ENCODE measurements at regions not wholly inside any gene's neighbourhood (a gene's known extent, or its start where the extent isn't known, plus 50 kb on each side); places are given as distances from the start of the nearest gene placed in this dataset.
"Not testable (repeated sequence)": the region's sequence is repeated elsewhere in the genome, so short reads cannot be mapped to it uniquely, and the experiment has no call there.

DNA sequence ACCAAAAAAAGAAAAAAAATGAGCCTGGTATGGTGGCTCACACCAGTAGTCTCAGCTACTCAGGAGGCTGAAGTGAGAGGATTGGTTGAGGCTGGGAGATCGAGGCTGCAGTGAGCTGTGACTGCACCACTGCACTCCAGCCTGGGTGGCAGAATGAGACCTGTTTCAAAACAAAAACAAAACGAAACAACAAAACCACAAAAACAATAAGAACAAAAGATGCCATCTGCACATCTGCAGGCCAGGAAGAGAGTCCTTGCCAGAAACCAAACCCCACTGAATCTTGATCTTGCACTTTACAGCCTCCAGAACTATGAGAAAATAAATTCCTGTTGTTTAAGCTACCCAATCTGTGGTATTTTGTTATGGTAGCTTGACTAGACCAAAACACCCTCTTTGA lies 207.7 kb downstream of the YTHDC2 start:
- no peak for DNase-seq (ENCODE audit: low read depth)

DNA sequence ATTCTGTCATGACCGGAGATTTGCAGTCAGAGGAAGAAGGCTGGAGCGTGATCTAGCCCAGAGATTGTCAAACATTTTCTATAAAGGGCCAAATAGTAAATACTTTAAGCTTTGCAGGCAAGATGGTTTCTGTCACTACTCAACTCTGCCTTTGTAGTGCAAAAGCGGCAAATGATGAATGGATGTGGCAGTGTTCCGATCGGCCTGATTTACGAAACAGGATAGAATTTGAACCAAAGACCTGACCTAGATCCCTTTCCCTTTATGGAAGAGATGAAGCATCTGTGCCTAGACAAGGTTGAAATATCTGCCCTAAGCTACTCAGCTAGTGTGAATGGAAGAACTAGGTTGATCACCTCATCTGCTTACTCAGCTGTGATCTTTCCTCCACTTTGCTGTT lies 209.5 kb downstream of the YTHDC2 start:
- no peak for DNase-seq (ENCODE audit: low read depth)

DNA sequence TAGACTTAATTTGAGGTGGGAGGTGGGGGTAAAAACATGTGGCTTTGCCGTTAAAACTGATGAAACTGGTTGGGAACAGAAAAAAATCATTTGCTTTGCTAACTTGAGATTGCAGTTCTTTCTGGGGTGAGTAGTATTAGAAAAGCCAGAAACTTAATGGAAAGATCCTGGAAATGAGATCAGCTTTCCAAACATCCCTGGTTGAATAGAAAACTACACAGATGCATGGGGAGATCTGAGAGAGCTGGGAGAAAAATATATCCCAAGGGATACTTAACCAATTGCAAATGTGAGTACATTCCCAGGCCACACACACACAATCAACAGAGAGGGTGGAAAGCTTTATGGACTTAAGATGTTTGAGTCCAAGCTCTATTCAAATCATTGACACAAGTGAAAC lies 222.3 kb downstream of the YTHDC2 start:
- DNase-seq (ENCODE audit: low read depth), result no peak

DNA sequence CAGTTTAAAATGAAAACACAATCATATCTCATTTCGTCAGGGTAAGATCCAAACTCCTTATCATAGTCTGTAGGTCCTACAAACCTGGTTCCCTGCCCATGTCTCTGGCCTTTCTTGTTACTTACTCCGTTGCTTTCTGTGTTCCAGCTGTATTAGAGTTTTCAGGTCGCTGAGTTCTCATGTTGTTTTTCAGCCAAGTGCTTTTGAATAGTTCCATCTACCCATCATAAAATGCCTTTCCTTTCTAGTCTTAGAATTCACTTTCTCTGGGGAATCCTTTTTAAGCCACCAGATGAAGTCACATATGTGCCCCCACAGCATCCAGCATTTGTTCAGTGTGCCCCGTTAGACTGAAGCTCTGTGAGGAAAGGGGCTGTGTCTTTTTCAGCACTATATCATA lies 228.7 kb downstream of the YTHDC2 start:
- no peak for DNase-seq (ENCODE audit: low read depth)

DNA sequence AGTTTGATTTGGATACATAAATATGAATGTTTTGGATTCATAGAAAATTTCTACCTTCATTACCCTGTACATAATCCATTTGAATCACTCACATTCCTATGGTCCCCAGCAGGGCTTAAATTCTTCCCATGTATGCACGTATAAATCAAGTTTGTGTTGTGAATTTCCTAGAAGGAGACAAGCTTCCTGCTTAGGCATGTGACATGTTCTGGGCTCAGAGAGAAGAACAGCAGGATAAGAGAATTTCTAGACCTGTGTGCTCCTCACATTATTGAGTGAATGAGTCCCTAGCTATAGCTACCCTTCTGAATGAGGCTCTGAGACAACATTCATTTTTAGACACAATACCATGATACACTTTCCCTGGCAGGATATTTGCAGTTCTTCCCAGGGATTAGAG lies 229.1 kb downstream of the YTHDC2 start:
- no peak for DNase-seq (ENCODE audit: low read depth)

DNA sequence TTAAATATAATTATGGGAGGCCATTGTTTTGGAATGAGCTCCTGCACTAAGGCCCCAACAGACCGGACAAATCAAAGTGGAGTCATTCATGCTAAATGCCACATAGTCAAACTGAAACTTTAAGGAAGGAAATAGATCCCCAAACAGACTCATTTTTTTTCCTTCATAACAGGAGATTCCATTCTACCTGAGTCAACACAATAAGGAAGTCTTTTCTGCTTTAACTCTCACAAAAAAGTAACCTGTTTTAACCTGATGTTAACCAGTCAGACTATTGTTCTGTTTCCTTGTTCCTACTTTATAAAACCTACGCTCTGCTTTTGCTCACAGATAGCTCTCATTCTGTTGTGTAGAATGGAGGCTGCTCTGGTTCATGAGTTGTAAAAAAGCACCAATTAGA lies 234.9 kb downstream of the YTHDC2 start:
- peak; percentile 13 for DNase-seq (ENCODE audit: low read depth)

DNA sequence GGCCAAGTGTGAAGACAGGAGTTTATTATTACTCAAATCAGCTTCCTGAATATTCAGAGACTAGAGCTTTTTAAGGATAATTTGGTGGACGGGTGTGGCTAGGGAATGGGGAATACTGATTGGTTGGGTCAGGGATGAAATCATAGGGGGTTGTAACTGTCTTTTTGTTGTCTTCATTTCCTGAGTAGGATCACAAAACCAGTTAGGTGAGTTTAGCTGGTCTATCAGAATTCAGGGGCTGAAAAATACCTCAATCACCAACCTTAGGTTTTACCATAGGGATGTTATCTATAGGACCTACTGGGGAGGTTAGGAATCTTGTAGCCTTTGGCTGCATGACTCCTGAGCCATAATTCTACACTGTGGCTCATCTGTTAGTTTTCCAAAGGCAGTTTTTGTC lies 235.8 kb downstream of the YTHDC2 start:
- no peak for DNase-seq (ENCODE audit: low read depth)

DNA sequence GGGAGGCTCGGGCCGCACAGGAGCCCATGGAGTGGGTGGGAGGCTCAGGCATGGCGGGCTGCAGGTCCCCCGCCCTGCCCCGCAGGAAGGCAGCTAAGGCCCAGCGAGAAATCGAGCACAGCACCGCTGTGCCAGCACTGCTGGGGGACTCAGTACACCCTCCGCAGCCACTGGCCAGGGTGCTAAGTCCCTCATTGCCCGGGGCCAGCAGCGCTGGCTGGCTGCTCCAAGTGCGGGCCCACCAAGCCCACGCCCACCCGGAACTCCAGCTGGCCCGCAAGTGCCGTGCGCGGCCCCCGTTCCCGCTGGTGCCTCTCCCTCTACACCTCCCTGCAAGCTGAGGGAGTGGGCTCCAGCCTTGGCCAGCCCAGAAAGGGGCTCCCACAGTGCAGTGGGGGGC lies 239.7 kb downstream of the YTHDC2 start:
- DNase-seq (ENCODE audit: low read depth), result not testable (repeated sequence)

DNA sequence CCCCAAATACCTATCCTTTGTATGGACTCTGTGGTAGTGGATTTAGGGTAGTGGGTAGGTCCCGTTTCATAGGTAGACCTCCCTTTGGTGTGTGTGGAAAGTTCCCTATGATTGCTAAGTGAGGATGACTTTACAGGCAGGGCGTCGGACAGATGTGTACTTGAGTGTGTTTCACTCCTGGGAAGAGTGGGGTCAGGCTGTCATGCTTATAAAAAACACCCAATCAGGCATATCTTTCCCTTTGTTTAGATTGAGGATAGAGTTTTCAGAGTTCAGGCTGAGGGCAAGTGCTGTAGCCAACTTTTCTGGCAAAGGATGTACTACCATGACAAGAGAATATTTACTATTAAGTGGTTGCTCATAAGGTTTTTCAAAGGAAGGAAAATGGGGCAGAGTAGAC lies 242.0 kb downstream of the YTHDC2 start:
- no peak for DNase-seq (ENCODE audit: low read depth)

DNA sequence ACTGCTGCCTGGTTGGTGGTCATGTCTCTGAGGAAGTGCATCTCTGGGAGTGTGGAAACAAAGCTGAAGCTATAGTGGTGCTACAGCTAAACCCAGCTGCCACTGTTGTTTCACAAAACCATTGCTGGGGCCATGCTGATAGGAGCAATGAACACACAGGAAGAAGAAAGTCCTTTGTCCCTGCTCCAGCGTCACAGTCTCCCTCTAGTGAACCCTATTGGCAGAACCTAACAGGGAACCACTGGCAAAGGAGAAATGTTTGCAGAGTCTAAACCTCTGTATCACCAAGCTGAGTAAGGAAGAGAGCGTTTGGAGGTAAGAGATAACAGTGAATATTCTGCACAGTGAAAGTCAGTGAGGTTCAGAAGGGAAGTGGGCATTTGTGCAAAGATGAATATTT lies 244.0 kb downstream of the YTHDC2 start:
- no peak for DNase-seq (ENCODE audit: low read depth)

DNA sequence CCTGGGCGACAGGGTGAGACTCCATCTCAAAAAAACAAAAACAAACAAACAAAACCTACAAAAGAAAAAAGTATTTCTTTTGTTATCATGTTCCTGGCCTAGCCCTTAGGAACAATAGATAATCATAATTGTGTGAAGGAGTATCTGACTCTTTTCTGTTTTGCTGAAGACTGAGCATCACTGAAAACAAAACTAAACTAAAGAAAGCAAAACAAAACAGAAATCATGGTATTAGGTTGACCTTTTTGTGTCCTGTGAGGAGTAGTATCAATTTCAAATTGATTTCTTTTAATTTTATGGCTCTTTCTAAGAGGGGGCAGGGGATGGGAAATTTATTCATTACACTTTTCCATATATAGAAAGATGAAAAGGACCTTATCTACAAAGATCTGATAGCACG lies 246.0 kb downstream of the YTHDC2 start:
- no peak for DNase-seq (ENCODE audit: low read depth)

DNA sequence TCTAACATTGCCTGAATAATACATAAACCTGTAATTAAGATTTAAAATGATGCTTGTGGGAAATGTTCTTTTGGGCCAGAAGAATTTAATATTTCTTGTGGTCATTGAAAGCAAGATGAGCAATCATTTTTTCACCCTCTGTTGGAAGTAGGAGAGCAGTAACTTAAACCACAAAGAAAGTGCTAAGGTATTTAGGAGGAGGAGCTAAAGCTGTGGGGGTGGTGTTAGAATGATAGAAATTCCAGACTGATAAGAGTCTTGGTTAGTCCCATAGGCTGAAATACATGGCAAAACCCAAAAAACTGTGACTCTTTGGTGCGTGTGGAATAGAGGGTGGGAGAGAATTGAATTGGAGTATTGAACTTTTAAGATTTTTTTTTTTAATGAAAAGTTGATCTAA lies 247.0 kb downstream of the YTHDC2 start:
- peak; percentile 14 for DNase-seq (ENCODE audit: low read depth)

DNA sequence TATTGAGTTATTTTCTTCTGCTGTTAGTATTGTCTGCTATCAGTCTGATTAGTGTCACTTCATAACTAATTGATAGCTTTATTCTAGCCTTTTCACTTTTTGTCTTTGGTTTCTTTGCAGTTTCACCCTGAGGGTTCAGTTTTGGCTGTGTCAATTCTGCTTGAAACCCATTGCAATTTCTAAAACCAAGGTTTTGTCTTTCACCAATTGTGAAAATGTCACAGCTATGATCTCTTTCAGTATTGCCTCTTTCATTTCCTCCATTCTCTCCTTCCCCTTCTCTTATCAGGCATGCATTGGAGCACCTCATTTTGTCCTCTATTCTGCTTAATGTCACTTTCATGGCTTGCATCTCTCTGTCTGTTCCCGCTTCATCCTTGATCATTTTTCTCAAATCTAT lies 248.1 kb downstream of the YTHDC2 start:
- no peak for DNase-seq (ENCODE audit: low read depth)

DNA sequence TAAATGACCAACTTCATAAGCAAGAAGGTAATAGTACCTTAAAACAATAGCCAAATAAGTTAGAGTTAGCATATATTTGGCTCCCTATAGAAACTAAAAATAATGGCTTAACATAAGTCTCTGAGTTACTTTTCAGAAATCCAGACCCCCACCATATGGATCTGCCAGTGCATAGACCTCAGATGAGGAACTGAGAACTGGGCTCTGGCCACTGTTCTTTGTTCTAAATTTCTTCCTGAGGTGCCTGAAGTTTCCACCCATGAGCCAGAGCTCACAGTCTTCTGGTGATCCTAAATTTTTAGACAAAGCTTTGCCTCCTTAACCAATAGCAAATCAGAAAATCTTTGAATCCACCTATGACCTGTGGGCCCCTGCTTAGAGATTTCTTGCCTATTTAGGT lies 250.9 kb downstream of the YTHDC2 start:
- DNase-seq (ENCODE audit: low read depth), result no peak

DNA sequence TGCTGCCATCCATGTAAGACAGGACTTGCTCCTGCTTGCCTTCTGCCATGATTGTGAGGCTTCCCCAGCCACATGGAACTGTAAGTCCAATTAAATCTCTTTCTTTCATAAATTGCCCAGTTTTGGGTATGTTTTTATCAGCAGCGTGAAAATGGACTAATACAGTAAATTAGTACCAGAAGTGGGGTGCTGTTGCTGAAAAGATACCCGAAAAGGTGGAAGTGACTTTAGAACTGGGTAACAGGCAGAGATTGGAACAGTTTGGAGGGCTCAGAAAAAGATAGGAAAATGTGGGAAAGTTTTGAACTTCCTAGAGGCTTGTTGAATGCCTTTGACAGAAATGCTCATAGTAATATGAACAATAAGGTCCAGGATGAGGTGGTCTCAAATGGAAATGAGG lies 253.3 kb downstream of the YTHDC2 start:
- DNase-seq (ENCODE audit: low read depth), result not testable (repeated sequence)

DNA sequence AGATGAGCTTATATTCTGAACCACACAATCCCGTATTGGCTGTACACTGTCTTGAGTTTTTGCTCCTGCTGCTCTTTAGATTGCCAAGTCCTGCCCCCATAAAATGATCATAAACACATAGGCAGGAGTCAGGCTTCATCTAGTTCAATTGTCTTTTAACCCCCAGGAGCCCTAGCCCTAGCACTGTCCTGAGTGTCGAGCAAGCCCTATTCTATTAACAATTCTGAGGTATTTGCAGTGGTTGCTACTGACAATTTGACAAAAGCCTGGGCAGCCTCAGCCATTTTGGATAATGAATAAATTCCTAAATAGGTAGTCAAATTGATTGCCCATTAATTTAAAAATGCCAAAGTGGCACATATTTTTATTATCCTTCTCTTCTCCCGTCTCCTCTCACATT lies 257.2 kb downstream of the YTHDC2 start:
- DNase-seq (ENCODE audit: low read depth), result no peak

DNA sequence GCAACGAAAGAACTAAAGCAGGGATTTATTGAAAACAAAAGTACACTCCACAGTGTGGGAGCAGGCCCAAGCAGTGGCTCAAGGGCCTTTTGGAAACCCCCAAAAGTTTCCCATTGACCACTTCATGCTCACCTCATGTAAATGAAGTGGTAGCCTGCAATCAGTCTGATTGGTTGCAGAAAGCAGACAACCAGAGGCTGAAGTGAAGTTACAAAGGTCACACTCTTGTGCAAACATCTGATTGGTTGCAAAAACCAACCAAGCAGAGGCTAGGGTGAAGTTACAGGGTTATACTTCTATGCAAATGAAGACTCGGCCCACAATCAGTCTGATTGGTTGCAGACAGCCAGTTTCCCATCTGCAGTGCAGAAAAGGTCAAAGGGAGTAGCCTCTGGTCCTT lies 258.0 kb downstream of the YTHDC2 start:
- DNase-seq (ENCODE audit: low read depth), result no peak

DNA sequence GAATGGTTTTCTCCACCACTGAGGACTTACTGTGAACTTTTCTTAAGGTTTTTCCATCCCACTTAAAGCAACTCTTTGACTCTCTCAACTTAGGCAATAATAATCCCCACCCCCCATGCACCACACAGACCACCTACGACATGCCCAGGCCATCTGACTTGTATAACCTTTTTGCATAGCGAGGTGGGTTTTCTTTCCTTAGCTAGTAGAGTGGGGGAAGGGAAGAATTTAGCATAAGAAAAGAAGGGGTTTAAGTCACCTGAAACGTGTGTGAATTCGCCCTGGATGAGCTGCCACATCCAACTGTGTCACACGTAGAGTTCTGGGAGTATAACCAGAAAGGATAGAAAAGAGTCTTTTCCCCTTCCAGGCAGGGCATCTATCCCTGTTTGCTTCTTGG lies 262.7 kb downstream of the YTHDC2 start:
- no peak for DNase-seq (ENCODE audit: low read depth)

DNA sequence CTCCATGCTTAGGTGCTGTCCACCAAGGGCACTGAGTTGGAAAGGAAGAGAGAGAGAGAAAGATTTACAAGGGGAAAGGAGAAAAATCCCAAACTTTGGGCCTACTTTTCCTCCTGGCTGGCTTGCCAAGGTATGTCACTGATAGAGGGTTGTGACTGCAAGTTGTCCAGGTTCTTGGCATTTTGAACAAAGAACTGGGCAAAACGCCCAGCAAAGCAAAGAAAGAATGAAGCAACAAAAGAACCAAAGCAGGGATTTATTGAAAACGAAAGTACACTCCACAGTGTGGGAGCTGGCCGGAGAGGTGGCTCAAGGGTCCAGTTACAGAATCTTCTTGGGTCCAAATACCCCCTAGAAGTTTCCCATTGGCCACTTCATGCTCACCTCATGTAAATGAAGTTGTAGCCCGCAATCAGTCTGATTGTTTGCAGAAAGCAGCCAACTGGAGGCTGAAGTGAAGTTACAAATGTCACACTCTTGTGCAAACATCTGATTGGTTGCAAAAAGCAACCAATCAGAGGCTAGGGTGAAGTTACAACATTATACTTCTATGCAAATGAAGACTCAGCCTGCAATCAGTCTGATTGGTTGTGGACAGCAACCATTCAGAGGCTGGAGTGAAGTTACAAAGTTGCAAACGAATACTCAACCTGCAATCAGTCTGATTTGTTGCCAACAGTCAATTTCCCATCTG lies 263.5 kb downstream of the YTHDC2 start:
- DNase-seq (ENCODE audit: low read depth), result no peak

DNA sequence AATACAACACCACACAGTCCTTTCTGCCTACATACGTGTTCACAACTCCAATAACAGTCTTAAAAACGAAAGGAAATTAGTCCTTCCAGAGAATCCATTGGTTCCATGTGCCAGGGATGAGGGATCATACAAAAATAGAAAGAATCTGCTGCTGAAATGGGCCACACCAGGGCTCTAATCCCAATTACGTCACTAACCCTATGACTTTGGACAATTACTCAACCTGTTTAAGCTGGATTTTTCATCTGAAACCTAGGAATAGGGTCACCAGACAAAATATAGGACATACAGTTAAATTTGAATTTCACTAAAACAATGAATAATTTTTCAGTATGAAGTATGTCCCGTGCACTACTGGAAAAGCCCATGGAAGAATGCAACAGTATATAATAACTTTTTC lies 264.7 kb downstream of the YTHDC2 start:
- no peak for DNase-seq (ENCODE audit: low read depth)

DNA sequence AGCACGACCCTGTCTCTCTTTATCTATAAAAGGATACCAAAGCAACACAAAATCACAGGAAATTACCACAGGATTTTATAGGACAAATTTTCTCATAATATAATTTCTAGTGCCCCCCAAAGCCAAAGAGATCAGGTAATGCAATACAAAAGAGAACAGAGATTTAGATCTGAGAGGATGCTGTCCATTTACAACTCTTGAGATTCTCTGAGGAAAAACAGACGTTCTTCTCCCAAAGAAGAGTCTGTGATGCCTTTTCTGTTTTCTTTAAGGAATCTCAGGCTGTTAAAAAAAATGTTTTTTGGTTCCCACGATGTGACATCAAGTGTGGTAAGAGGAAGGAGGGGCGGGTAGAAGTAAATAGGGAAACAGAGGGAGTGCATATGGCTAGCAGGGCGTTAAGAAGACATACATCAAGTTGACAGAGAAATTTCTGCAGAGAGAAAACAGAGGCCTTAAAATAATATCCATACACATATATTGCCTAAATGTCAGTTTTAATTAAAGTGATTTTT lies 274.7 kb downstream of the YTHDC2 start:
- DNase-seq (ENCODE audit: low read depth), result no peak

DNA sequence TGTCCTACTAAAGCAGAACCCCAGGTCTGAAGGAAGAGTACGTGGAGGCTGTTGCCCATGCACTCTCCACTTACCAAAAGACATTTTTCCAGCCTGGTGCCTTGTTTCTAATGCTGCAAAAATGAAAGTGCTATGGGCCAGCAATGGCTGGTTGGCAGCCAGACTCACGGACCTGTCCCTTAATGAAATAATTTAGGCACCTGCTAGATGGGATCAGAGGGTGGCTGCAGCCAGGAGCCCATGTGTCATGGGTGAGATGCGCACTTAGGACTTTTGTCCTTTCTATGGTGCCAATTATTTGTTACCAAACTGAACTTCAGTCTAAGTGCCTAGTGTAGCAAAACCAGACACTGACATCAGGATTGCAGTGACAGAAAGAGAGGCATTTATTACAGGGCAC lies 276.3 kb downstream of the YTHDC2 start:
- DNase-seq (ENCODE audit: low read depth), result no peak

DNA sequence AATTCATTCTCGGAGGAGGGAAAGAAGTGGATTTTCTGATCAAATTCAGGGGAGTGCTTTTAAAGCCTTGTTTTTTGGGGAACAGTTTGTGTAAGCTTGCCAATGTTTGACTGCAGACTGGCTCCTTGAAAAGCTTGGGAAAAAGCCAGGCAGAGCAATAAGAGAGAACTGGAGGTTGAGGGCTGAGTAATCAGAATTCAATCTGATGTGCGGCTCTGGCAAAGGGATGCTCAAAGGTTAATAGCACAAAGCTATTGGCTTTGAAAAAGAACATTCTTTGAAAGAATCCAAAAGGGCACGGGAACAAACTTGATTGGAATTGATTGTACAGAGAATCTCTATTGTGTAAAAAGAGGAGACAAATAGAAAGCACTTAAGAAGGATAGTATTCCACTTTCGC lies 279.3 kb downstream of the YTHDC2 start:
- DNase-seq (ENCODE audit: low read depth), result no peak

DNA sequence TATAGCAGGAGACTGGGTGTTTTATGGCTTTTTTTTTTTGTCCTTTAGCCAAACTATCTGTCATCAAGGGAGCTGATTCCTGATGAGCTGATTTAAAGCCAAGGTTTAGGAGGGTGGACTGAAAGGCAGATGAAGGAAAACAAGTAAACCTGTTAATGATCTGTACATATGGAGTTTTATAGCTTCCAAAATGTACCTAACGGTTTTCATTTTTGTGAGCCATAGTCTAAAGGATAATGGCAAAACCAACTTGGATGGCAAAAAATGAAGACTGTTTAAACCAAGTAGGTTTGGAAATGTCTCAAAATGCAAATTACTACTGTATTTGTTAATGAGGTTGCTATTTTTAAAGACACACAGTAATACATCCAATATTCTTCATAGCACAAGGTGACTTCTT lies 281.5 kb downstream of the YTHDC2 start:
- DNase-seq (ENCODE audit: low read depth), result no peak

DNA sequence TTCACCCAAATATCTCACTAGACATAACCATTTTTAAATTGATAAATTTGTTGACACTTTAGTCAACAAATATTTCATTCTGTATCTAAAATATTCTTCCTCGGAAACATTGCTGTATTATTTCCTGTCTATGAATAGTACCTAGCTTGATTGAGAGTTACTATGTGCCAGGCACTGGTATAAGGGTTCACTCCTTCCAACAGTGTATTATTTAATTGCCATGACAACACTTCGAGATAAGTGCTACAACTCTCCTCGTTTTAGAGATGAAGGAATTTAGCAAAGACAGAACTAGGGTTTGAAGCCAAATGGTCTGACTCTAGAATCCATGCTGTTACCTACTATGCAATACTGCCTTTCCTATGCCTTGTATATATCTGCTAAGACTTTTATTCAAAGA lies 287.2 kb downstream of the YTHDC2 start:
- DNase-seq (ENCODE audit: low read depth), result no peak
